Thoracic aorta (tissue), 2 donors: ENCODE measurements at regions not wholly inside any gene's neighbourhood (a gene's known extent, or its start where the extent isn't known, plus 50 kb on each side); places are given as distances from the start of the nearest gene placed in this dataset.

Source experiments
- ATAC-seq: fragments of 150-250 bp; one replicate; pipeline ENCODE4 v1.8.0; 2017; ENCODE audit warnings: low read depth; ENCODE audit not compliant: insufficient number of reproducible peaks, low FRiP score
- DNase-seq: peaks from one replicate; pipeline ENCODE4 v3.0.0-alpha.2; 2020; ENCODE audit warnings: low spot score
- H3K27ac ChIP-seq, 2 donors: fragments of 200-600 bp; sonication (generic); 1 replicate in 1 of 2; 2 replicates in 1 of 2; pipeline ENCODE4 v1.5.1; 2016; ENCODE audit warnings: mild to moderate bottlenecking in 2 of 2, moderate library complexity in 2 of 2
- H3K27me3 ChIP-seq: fragments of 200-600 bp; sonication (generic); replicated peaks from 2 replicates; pipeline ENCODE4 v1.6.0; 2016; ENCODE audit warnings: mild to moderate bottlenecking; ENCODE audit not compliant: insufficient read depth
- H3K36me3 ChIP-seq: fragments of 200-600 bp; sonication (generic); one replicate; pipeline ENCODE4 v1.5.1; 2016
- H3K4me1 ChIP-seq, 2 donors: fragments of 200-600 bp; sonication (generic); 1 replicate in 1 of 2; 2 replicates in 1 of 2; pipeline versions ENCODE4 v1.5.1 to v1.6.0; 2016; ENCODE audit warnings: low read depth in 2 of 2, mild to moderate bottlenecking in 1 of 2; ENCODE audit not compliant: control insufficient read depth in 1 of 2
- H3K4me3 ChIP-seq: fragments of 200-600 bp; sonication (generic); 2 replicates; pipeline ENCODE4 v1.5.1; 2016; ENCODE audit warnings: mild to moderate bottlenecking
- H3K9me3 ChIP-seq: fragments of 200-600 bp; sonication (generic); 2 replicates; pipeline ENCODE4 v1.5.1; 2016
- CTCF ChIP-seq: fragments of 200-600 bp; sonication (generic); IDR thresholded peaks from one replicate; pipeline ENCODE4 v1.5.1; 2019; ENCODE audit warnings: antibody characterized with exemption

GRCh38 chr9:75616841-75617566, 273.5 kb upstream of the PCSK5 start:
- Histone ChIP-seq H3K27ac (no peak overlapping the region), H3K9me3 (no peaks in the 10 kb centered on the region), H3K4me1 (peaks cover 6 to 23% of the 10 kb centered on the region in 2 donors), H3K4me3 (no peak overlapping the region), H3K27me3 (no peaks in the 10 kb centered on the region), H3K36me3 (no peaks in the 10 kb centered on the region)
- DNase-seq (no peak), ATAC-seq (no peak)
- TF ChIP-seq CTCF: no peak

- Histone ChIP-seq H3K27me3 (no peaks in the 10 kb centered on the region), H3K4me1 (peaks cover 6 to 27% of the 10 kb centered on the region in 2 donors), H3K4me3 (no peak overlapping the region), H3K9me3 (no peaks in the 10 kb centered on the region), H3K27ac (no peak overlapping the region), H3K36me3 (no peaks in the 10 kb centered on the region)
- no peak for DNase-seq
- no peak for ATAC-seq
- TF ChIP-seq CTCF: no peak
These were observed 267.0 kb upstream of the PCSK5 start for GRCh38 chr9:75623462-75623861.

- H3K36me3 ChIP-seq: no peaks in the 10 kb centered on the region
- H3K27ac ChIP-seq: no peak overlapping the region
- TF ChIP-seq CTCF: no peak
- H3K9me3 ChIP-seq: no peaks in the 10 kb centered on the region
- no peak overlapping the region for H3K4me3 ChIP-seq
- peaks cover 6 to 27% of the 10 kb centered on the region in 2 donors for H3K4me1 ChIP-seq
- no peaks in the 10 kb centered on the region for H3K27me3 ChIP-seq
- ATAC-seq (no peak), DNase-seq (no peak)
These were observed 265.5 kb upstream of the PCSK5 start for GRCh38 chr9:75624998-75625397.

GRCh38 chr9:75626860-75627259, 263.6 kb upstream of the PCSK5 start:
- H3K27me3 ChIP-seq: no peaks in the 10 kb centered on the region
- H3K36me3 ChIP-seq: no peaks in the 10 kb centered on the region
- TF ChIP-seq CTCF: no peak
- ATAC-seq: no peak
- DNase-seq: no peak
- no peaks in the 10 kb centered on the region for H3K9me3 ChIP-seq
- no peak overlapping the region for H3K4me3 ChIP-seq
- peaks cover 6 to 27% of the 10 kb centered on the region in 2 donors for H3K4me1 ChIP-seq
- H3K27ac ChIP-seq: no peak overlapping the region

- Histone ChIP-seq H3K4me3 (no peak overlapping the region), H3K36me3 (no peaks in the 10 kb centered on the region), H3K9me3 (no peaks in the 10 kb centered on the region), H3K27ac (no peak overlapping the region), H3K4me1 (peaks cover 3 to 23% of the 10 kb centered on the region in 2 donors), H3K27me3 (no peaks in the 10 kb centered on the region)
- no peak for TF ChIP-seq CTCF
- DNase-seq: no peak
- ATAC-seq: no peak
These were observed 261.5 kb upstream of the PCSK5 start for GRCh38 chr9:75628952-75629351.
